ENCODE measurements at regions not wholly inside any gene's neighbourhood (a gene's known extent, or its start where the extent isn't known, plus 50 kb on each side); places are given as distances from the start of the nearest gene placed in this dataset.

DNA sequence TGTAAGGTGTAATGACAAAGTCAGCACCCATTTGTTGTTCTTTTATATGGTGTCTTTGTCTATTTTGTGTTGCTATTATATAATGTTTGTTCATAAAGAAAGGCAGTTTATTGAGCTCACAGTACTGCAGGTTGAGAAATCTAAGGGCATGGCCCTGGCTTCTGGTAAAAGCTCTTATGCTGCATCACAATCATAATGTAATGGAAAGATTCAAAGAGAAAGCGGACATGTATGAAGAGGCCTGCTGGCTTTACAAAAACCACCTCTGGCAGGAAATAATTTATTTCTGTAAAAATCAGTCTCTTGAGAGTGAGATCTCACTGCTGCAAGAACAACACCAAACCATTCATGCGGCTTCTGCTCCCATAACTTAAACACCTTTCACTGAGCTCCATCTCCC lies 746.7 kb upstream of the FAM174A start:
- no peak for DNase-seq (ENCODE audit: low spot score in 2 of 2)
- Histone ChIP-seq H3K4me1 (no peaks in the 10 kb centered on the region), H3K9me3 (no peaks in the 10 kb centered on the region), H3K27ac (no peak overlapping the region), H3K4me3 (no peak overlapping the region), H3K27me3 (no peaks in the 10 kb centered on the region), H3K36me3 (no peaks in the 10 kb centered on the region)
- TF ChIP-seq POLR2AphosphoS5 (IDR thresholded peaks at IDR 0.05) (no peak), POLR2A (IDR thresholded peaks at IDR 0.05) (no peak)
- TF ChIP-seq, protein P1, sequence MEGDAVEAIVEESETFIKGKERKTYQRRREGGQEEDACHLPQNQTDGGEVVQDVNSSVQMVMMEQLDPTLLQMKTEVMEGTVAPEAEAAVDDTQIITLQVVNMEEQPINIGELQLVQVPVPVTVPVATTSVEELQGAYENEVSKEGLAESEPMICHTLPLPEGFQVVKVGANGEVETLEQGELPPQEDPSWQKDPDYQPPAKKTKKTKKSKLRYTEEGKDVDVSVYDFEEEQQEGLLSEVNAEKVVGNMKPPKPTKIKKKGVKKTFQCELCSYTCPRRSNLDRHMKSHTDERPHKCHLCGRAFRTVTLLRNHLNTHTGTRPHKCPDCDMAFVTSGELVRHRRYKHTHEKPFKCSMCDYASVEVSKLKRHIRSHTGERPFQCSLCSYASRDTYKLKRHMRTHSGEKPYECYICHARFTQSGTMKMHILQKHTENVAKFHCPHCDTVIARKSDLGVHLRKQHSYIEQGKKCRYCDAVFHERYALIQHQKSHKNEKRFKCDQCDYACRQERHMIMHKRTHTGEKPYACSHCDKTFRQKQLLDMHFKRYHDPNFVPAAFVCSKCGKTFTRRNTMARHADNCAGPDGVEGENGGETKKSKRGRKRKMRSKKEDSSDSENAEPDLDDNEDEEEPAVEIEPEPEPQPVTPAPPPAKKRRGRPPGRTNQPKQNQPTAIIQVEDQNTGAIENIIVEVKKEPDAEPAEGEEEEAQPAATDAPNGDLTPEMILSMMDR (IDR thresholded peaks at IDR 0.05): no peak
- intact Hi-C loops (cut with DNase I; ENCODE audit: low total_unique reads): no loop called here

GRCh38 chr5:99775189-99775588 lies 760.0 kb upstream of the FAM174A start:
- no peak for DNase-seq (ENCODE audit: low spot score in 2 of 2)
- Histone ChIP-seq H3K4me3 (no peak overlapping the region), H3K9me3 (no peaks in the 10 kb centered on the region), H3K4me1 (no peaks in the 10 kb centered on the region), H3K36me3 (no peaks in the 10 kb centered on the region), H3K27me3 (no peaks in the 10 kb centered on the region), H3K27ac (no peak overlapping the region)
- intact Hi-C loops (cut with DNase I; ENCODE audit: low total_unique reads): no loop called here
- TF ChIP-seq POLR2A (IDR thresholded peaks at IDR 0.05): no peak
- TF ChIP-seq, protein P1 (IDR thresholded peaks at IDR 0.05): no peak
- TF ChIP-seq POLR2AphosphoS5 (IDR thresholded peaks at IDR 0.05): no peak

GRCh38 chr5:99773290-99773689 lies 761.9 kb upstream of the FAM174A start:
- intact Hi-C loops (cut with DNase I; ENCODE audit: low total_unique reads): no loop called here
- no peaks in the 10 kb centered on the region for H3K9me3 ChIP-seq
- TF ChIP-seq POLR2A (IDR thresholded peaks at IDR 0.05): no peak
- TF ChIP-seq POLR2AphosphoS5 (IDR thresholded peaks at IDR 0.05): no peak
- TF ChIP-seq, protein P1 (IDR thresholded peaks at IDR 0.05): no peak
- H3K27me3 ChIP-seq: no peaks in the 10 kb centered on the region
- no peak overlapping the region for H3K27ac ChIP-seq
- DNase-seq (ENCODE audit: low spot score in 2 of 2): no peak
- no peak overlapping the region for H3K4me3 ChIP-seq
- H3K4me1 ChIP-seq: no peaks in the 10 kb centered on the region
- H3K36me3 ChIP-seq: no peaks in the 10 kb centered on the region

GRCh38 chr5:99771296-99771695 lies 763.9 kb upstream of the FAM174A start:
- TF ChIP-seq, protein P1 (IDR thresholded peaks at IDR 0.05): no peak
- TF ChIP-seq POLR2A (IDR thresholded peaks at IDR 0.05) (no peak), POLR2AphosphoS5 (IDR thresholded peaks at IDR 0.05) (no peak)
- H3K4me1 ChIP-seq: no peaks in the 10 kb centered on the region

DNA sequence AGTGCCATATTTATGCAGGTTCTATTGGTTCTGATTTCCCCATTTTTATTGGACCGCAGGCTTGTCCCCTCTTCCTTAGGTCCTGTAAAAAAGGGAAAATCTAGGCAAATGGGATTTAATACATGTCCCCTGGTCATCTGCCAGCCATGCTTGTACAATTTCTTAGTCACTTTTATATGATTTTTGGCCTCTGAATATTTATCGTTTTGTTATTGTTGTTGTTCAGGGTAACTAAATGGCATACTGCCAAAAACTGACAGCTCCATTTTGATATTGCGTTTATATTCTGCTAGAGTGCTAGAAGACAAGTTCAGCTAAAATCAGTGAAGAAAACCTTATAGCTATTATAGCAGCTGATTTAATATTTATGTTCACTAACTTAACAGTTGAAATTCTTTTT lies 770.2 kb upstream of the FAM174A start:
- Histone ChIP-seq H3K27ac (no peak overlapping the region), H3K4me1 (no peaks in the 10 kb centered on the region), H3K36me3 (no peaks in the 10 kb centered on the region), H3K9me3 (no peaks in the 10 kb centered on the region), H3K27me3 (no peaks in the 10 kb centered on the region), H3K4me3 (no peak overlapping the region)
- TF ChIP-seq, protein P1 (IDR thresholded peaks at IDR 0.05): no peak
- TF ChIP-seq POLR2A (IDR thresholded peaks at IDR 0.05) (no peak), POLR2AphosphoS5 (IDR thresholded peaks at IDR 0.05) (no peak)
- intact Hi-C loops (cut with DNase I; ENCODE audit: low total_unique reads): no loop called here
- no peak for DNase-seq (ENCODE audit: low spot score in 2 of 2)

More at GRCh38 chr5:99771296-99771695, 763.9 kb upstream of the FAM174A start:
- DNase-seq (ENCODE audit: low spot score in 2 of 2): no peak
- Histone ChIP-seq H3K36me3 (no peaks in the 10 kb centered on the region), H3K27me3 (no peaks in the 10 kb centered on the region), H3K9me3 (no peaks in the 10 kb centered on the region), H3K4me3 (no peak overlapping the region), H3K27ac (no peak overlapping the region)
- intact Hi-C loops (cut with DNase I; ENCODE audit: low total_unique reads): no loop called here
